Activated CD4-positive, CD25-positive, alpha-beta regulatory T cell treated with anti-CD3 and anti-CD28 coated beads, Interleukin-2, amount 50 U/mL, for 16 hours (primary cell): ENCODE measurements at regions not wholly inside any gene's neighbourhood (a gene's known extent, or its start where the extent isn't known, plus 50 kb on each side); places are given as distances from the start of the nearest gene placed in this dataset.
"Not testable (repeated sequence)": the region's sequence is repeated elsewhere in the genome, so short reads cannot be mapped to it uniquely, and the experiment has no call there.

ENCODE experiments used
- DNase-seq: peaks from one replicate; pipeline ENCODE4 v3.0.0-alpha.2; 2020; ENCODE audit warnings: low read depth, low spot score

DNA sequence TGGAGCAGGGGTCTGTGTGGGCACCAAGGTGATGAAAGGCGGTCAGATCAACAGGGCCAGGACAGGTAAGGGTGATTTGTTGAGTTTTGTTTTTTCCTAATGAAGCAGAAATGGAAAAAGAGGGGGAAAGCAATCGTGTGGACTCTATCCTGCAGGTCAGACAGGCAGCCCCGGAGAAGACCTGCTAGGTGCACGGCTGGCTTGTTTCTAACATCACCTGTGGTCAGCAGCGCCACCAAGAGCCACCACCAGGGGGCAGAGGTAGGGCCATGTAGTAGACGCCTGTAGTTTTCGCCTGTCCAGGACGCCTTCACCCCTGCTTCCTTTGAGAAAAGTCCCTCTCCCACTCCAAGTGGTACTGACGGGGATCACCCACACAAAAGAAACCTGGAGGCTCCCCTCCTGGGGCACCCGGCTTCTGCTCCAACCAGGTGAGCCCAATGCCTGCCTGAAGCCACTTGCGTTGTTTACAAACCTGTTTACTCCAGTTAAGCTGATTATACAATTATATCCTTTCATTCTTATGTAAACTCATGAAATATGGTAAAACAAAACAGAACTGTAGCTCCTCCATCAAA, 54.2 kb upstream of the SEC14L1 start:
- peak; percentile 64 for DNase-seq

DNA sequence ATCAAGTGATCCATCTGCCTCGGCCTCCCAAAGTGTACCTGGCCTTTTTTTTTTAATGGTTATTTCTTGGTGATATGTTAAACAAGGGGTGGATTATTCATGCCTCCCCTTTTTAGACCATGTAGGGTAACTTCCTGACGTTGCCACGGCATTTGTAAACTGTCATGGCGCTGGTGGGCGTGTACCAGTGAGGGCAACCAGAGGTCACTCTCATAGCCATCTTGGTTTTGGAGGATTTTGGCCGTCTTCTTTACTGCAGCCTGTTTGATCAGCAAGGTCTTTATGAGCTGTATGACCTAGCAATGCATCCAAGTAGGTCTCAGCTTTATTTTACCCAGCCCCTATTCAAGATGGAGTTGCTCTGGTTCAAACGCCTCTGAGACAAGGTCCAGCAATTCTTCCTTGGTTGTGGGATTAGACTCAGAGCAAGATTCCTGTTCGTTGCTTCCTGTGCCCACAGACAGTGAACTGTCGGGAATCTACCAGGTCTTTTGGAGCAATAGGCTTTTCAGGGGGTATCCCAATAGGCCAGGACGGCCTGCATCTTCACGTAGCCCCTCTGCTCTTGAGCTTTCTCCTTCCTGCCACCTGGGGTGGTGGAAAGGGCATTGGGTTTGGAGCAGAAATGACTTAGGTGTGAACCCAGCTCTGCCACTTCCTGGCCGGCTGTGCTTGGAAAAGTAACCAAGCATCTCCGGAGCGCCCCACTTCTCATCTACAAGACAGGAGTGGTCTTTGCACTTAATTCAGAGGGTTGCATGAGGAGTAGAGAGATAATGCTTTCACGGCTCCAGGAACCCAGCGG, 52.9 kb upstream of the SEC14L1 start:
- no peak for DNase-seq

DNA sequence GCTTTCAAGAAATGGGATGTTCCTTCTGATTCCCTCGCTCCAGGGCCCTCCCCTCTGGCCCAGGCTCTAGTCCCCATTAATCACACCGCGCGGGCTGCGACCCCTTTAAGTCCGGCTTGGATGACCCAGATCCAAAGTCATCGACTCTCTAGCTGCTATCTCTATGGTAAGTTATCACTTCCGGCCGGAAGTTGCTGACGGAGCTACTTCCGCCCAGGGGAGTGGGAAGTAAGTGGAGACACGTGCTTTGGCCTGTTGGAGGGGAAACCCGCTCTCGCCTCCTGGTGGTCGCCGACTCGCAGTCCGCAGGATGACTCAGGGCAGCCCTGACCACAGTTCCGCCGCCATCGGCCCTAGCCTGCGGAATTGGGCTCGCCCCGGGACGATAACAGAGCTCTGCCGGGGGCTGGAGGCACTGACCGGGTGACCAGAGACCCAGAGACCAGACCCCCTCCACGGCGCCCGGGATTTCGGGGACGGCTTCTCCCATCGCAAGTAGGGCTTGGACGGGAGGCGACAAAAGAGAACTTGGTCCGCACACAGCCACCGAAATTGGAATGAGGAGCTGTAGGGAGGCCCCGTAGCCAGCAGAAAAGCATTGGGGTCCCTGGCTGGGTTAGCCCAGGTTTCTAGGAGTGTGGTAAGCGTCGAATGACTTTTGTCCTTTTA, 52.2 kb upstream of the SEC14L1 start:
- DNase-seq: peak; percentile 84

DNA sequence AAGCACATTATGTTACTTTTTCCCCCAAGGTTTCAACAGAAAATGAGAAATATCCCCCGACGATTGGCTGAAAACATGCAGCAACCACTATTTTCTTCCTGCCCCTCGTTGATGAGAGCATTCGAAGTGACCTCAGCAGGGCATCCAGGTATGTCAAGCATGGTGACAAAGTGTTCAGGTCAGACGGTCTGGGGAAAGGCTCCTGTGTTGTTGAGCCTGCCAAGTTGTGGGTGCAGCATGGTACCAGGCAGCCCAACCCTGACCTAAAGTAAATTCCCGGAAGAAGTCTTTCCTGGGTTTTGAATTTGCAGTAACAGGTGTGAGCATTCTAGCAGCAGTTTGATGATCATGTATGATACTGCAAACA, 51.7 kb upstream of the SEC14L1 start:
- DNase-seq: no peak

DNA sequence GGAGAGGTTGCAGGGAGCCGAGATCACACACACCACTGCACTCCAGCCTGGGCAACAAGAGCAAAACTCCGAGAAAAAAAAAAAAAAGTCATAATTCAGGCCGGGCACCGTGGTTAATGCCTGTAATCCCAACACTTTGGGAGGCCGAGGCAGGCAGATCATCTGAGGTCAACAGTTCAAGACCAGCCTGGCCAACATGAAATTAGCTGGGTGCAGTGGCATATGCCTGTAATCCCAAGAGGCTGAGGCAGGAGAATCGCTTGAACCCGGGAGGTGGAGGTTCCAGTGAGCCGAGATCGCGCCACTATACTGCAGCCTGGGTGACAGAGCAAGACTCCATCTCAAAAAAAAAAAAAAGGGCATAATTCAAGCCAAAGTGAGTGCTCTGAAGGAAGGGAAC, 50.8 kb upstream of the SEC14L1 start:
- not testable (repeated sequence) for DNase-seq

DNA sequence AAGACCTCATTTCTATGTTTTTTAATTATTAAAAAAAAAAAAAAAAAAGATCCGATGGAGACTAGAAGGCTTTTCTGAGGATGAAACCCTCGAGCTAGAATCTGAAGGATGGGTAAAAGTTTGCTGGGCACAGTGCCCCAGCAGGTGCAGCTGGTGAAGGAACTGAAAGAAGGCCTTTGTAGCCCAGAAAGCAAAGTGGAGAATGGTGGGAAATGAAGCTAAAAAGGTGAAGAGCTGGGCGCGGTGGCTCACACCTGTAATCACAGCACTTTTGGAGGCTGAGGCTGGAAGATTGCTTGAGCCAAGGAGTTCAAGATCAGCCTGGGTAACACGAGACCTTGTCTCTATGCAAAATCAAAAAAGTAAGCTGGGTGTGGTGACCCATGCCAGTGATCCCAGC, 50.3 kb upstream of the SEC14L1 start:
- no peak for DNase-seq
